Activated naive CD4-positive, alpha-beta T cell treated with anti-CD3 and anti-CD28 coated beads, Interleukin-2, amount 10 ng/mL, durations not matched to agents 7 days and 5 days (primary cell): ENCODE measurements at regions not wholly inside any gene's neighbourhood (a gene's known extent, or its start where the extent isn't known, plus 50 kb on each side); places are given as distances from the start of the nearest gene placed in this dataset.
"Not testable (repeated sequence)": the region's sequence is repeated elsewhere in the genome, so short reads cannot be mapped to it uniquely, and the experiment has no call there.

Experiments
- CTCF ChIA-PET: fragments of 350-600 bp; sonication (Branson Sonifier 250); formaldehyde crosslinking; loops from one replicate; lab custom pipeline; 2021; ENCODE audit warnings: antibody characterized with exemption; lab: Charles Lee
- DNase-seq: peaks from one replicate; pipeline ENCODE4 v3.0.0-alpha.2; 2020
- H3K27ac Mint-ChIP-seq: one replicate; pipeline ENCODE4 v1.8.0; 2021; ENCODE audit warnings: mild to moderate bottlenecking, moderate library complexity, mixed read lengths
- H3K27me3 Mint-ChIP-seq: one replicate; pipeline ENCODE4 v1.8.0; 2021; ENCODE audit warnings: mild to moderate bottlenecking, mixed read lengths
- H3K36me3 Mint-ChIP-seq: one replicate; pipeline ENCODE4 v1.8.0; 2021; ENCODE audit warnings: mixed read lengths
- H3K4me1 Mint-ChIP-seq: one replicate; pipeline ENCODE4 v1.8.0; 2021; ENCODE audit warnings: mixed read lengths
- H3K4me3 Mint-ChIP-seq: one replicate; pipeline ENCODE4 v1.8.0; 2021; ENCODE audit warnings: mild to moderate bottlenecking, moderate library complexity, mixed read lengths
- H3K9me3 Mint-ChIP-seq: one replicate; pipeline ENCODE4 v1.8.0; 2021; ENCODE audit warnings: mixed read lengths

- H3K27ac Mint-ChIP-seq, CTCF ChIA-PET, DNase-seq, H3K36me3 Mint-ChIP-seq, H3K4me3 Mint-ChIP-seq, H3K9me3 Mint-ChIP-seq, H3K27me3 Mint-ChIP-seq, H3K4me1 Mint-ChIP-seq: not testable (repeated sequence)
Observed at GRCh38 chr1:221051391-221051790, 172.1 kb downstream of the HLX start.

DNA sequence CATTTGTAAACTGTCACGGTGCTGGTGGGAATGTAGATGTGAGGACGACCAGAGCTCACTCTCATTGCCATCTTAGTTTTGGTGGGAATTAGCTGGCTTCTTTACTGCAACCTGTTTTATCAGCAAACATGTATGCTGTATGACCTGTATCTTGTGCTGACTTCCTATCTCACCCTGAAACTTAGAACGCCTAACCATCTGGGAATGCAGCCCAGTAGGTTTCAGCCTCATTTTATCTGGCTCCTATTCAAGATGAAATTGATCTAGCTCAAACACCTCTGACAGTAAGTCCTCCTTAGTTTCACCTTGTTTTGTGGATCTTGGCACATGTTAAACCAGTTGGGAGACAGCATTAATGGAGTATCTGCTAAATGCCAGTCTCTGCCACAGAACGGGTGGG lies 174.6 kb downstream of the HLX start:
- Mint-ChIP-seq H3K27ac (no peak overlapping the region), H3K4me1 (no peaks in the 10 kb centered on the region), H3K4me3 (no peak overlapping the region), H3K9me3 (peaks cover 3% of the 10 kb centered on the region), H3K27me3 (no peaks in the 10 kb centered on the region), H3K36me3 (no peaks in the 10 kb centered on the region)
- CTCF ChIA-PET = no interaction called here
- no peak for DNase-seq

- H3K27me3 Mint-ChIP-seq = no peaks in the 10 kb centered on the region
- no peak overlapping the region for H3K27ac Mint-ChIP-seq
- DNase-seq = no peak
- no peak overlapping the region for H3K4me3 Mint-ChIP-seq
- CTCF ChIA-PET = no interaction called here
- no peaks in the 10 kb centered on the region for H3K9me3 Mint-ChIP-seq
- H3K36me3 Mint-ChIP-seq = no peaks in the 10 kb centered on the region
- H3K4me1 Mint-ChIP-seq = no peaks in the 10 kb centered on the region
Observed at GRCh38 chr1:221059506-221059905, 180.3 kb downstream of the HLX start.

GRCh38 chr1:221063651-221064050 lies 184.4 kb downstream of the HLX start:
- no peaks in the 10 kb centered on the region for H3K27me3 Mint-ChIP-seq
- H3K9me3 Mint-ChIP-seq = no peaks in the 10 kb centered on the region
- DNase-seq = no peak
- CTCF ChIA-PET = no interaction called here
- H3K36me3 Mint-ChIP-seq = no peaks in the 10 kb centered on the region
- H3K4me3 Mint-ChIP-seq = no peak overlapping the region
- H3K4me1 Mint-ChIP-seq = no peaks in the 10 kb centered on the region
- no peak overlapping the region for H3K27ac Mint-ChIP-seq

DNA sequence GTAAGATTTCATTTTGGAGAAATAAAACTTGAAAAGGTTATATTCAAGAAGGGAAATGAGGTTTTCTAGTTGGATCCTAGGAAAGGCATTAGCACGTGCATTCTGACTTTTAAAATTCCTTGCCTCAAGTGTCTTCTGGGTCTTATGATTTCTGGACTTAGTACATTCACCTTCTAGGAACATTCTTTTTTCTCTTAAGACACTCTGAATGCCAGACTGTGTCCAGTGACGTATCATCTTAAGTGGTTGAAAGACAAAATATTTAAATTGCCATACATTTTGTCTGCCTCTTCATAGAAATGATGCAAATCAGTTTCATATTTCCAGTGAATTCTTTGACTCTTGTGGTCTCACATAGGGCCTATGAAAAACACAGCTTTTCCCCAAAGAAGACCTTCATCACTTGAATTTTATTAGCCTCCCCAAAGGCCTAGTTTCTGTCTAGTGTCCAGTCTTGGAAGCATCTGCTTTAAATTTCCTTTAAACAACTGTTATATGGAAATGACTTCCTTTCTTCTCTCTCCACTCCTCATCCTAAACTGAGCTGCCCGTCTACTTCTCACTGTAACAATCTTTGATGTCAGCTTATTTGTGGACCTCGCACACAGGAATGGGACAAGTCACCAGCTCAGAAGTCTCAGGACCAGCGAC lies 187.2 kb downstream of the HLX start:
- Mint-ChIP-seq H3K36me3 (no peaks in the 10 kb centered on the region), H3K27me3 (no peaks in the 10 kb centered on the region), H3K4me3 (no peak overlapping the region), H3K27ac (no peak overlapping the region), H3K9me3 (no peaks in the 10 kb centered on the region), H3K4me1 (no peaks in the 10 kb centered on the region)
- DNase-seq = no peak
- CTCF ChIA-PET = no interaction called here

- CTCF ChIA-PET = no interaction called here
- no peak overlapping the region for H3K27ac Mint-ChIP-seq
- no peaks in the 10 kb centered on the region for H3K27me3 Mint-ChIP-seq
- H3K9me3 Mint-ChIP-seq = no peaks in the 10 kb centered on the region
- H3K36me3 Mint-ChIP-seq = no peaks in the 10 kb centered on the region
- H3K4me1 Mint-ChIP-seq = no peaks in the 10 kb centered on the region
- H3K4me3 Mint-ChIP-seq = no peak overlapping the region
- DNase-seq = no peak
Observed at GRCh38 chr1:221067721-221068120, 188.5 kb downstream of the HLX start.

DNA sequence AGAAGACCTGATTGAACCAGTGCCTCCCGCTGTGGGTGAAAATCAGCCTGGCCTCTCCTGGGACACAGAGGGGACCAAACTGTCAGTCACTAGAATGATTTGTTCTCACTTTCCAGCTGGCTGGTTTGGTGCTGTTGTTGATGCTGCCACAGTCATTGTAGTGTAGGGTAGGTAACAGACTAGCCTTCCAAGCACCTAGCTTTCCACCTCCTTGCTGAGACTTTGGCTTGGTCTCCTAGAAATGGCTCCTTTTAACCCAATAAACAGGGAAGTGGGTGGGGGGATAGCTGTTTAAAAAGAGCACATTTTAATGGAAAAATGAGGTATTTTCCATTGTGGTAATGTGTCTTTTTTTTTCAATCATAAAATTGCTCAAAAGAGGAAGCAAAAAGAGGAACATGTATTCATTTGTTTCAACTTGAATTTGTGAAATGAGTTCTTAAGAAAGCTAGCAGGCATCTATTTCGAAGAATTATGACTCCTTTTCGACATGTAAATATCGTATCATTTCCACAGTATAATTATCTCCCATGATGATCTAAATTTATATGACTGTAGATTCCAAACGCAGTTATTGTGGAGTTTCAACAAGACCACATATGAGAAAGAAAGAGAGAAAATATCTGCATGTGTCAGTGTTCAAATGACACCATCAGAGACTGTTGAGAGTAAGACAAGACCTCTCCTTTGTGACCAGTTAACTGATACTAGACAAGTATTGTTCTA lies 190.1 kb downstream of the HLX start:
- no peak for DNase-seq
- H3K27ac Mint-ChIP-seq = no peak overlapping the region

GRCh38 chr1:221069986-221070385 lies 190.7 kb downstream of the HLX start:
- Mint-ChIP-seq H3K9me3 (no peaks in the 10 kb centered on the region), H3K27me3 (no peaks in the 10 kb centered on the region), H3K27ac (no peak overlapping the region), H3K36me3 (no peaks in the 10 kb centered on the region), H3K4me3 (no peak overlapping the region), H3K4me1 (no peaks in the 10 kb centered on the region)
- CTCF ChIA-PET = no interaction called here
- no peak for DNase-seq

More for the DNA sequence above, 190.1 kb downstream of the HLX start:
- Mint-ChIP-seq H3K36me3 (no peaks in the 10 kb centered on the region), H3K4me1 (no peaks in the 10 kb centered on the region), H3K4me3 (no peak overlapping the region), H3K27me3 (no peaks in the 10 kb centered on the region), H3K9me3 (no peaks in the 10 kb centered on the region)
- CTCF ChIA-PET = no interaction called here

GRCh38 chr1:221071777-221072176 lies 192.5 kb downstream of the HLX start:
- Mint-ChIP-seq H3K36me3 (no peaks in the 10 kb centered on the region), H3K4me1 (no peaks in the 10 kb centered on the region), H3K9me3 (no peaks in the 10 kb centered on the region), H3K27ac (no peak overlapping the region), H3K4me3 (no peak overlapping the region), H3K27me3 (no peaks in the 10 kb centered on the region)
- CTCF ChIA-PET = no interaction called here
- no peak for DNase-seq

DNA sequence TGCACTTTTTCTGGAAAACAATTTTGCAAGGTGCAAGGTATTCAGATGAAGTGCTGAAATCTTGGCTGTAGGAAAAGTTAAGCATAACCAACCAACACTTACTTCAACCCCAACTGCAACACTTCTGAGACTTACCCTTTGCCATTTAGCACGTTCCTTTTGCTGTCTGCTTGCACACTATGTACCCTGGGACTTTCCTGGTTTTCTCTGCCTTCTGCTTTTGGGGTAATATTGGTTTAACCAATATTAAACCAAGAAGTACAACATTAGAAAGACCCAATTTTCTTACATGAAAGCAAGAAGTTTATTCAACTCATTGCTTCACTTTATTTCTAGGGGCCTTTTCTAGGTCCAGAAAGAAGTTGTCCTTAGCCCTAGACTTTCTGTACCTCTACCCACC lies 193.0 kb downstream of the HLX start:
- CTCF ChIA-PET = no interaction called here
- no peaks in the 10 kb centered on the region for H3K9me3 Mint-ChIP-seq
- H3K27me3 Mint-ChIP-seq = no peaks in the 10 kb centered on the region
- H3K4me3 Mint-ChIP-seq = no peak overlapping the region
- H3K27ac Mint-ChIP-seq = no peak overlapping the region
- H3K4me1 Mint-ChIP-seq = no peaks in the 10 kb centered on the region
- DNase-seq = no peak
- no peaks in the 10 kb centered on the region for H3K36me3 Mint-ChIP-seq

- DNase-seq = no peak
- H3K4me1 Mint-ChIP-seq = no peaks in the 10 kb centered on the region
- H3K9me3 Mint-ChIP-seq = no peaks in the 10 kb centered on the region
- no peaks in the 10 kb centered on the region for H3K27me3 Mint-ChIP-seq
- no peak overlapping the region for H3K4me3 Mint-ChIP-seq
- H3K36me3 Mint-ChIP-seq = no peaks in the 10 kb centered on the region
- no peak overlapping the region for H3K27ac Mint-ChIP-seq
- CTCF ChIA-PET = no interaction called here
Observed at GRCh38 chr1:221074332-221074731, 195.1 kb downstream of the HLX start.

DNA sequence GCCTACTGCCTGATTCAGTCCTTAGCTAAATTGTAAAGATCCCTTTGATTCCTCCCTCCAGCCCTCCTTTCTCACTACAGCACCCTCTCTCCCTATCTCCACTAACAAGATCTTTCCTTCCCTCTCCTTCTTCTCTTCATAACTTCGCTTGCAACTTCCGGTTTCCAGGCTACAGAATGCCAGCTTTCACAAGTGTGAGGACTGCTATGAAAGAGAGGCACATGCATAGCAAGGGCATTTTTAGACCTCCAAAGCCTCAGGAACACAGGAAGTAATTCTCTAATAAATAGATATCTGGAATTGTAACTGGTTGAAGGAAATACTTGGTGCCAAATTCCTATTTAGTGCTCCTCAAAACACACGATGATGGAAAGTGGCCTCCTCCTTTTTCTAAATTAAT lies 196.7 kb downstream of the HLX start:
- DNase-seq = no peak
- Mint-ChIP-seq H3K4me1 (no peaks in the 10 kb centered on the region), H3K9me3 (no peaks in the 10 kb centered on the region), H3K27me3 (no peaks in the 10 kb centered on the region), H3K27ac (no peak overlapping the region), H3K4me3 (no peak overlapping the region), H3K36me3 (no peaks in the 10 kb centered on the region)
- CTCF ChIA-PET = no interaction called here

DNA sequence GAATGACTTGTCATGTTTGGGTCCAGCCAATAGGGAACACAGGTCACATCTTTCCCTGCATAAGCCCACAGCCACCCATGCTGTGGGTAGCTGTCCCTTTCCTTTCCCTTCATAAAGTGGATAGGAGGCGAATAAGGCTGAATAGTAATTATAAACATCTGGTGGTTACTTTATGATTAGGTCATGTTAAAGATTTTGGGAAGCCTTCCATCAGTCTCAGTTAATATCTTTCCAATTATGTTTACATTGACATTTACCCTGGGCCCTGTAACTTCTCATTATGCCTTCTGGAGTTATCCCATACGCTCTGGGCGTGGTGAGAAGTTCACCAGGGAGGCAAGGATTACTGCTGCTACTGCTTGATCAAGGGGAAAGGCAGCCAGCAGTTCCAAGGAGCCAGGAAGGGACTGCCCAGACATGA lies 197.2 kb downstream of the HLX start:
- Mint-ChIP-seq H3K27me3 (no peaks in the 10 kb centered on the region), H3K4me3 (no peak overlapping the region), H3K27ac (no peak overlapping the region), H3K36me3 (no peaks in the 10 kb centered on the region), H3K9me3 (no peaks in the 10 kb centered on the region), H3K4me1 (no peaks in the 10 kb centered on the region)
- no peak for DNase-seq
- CTCF ChIA-PET = no interaction called here

DNA sequence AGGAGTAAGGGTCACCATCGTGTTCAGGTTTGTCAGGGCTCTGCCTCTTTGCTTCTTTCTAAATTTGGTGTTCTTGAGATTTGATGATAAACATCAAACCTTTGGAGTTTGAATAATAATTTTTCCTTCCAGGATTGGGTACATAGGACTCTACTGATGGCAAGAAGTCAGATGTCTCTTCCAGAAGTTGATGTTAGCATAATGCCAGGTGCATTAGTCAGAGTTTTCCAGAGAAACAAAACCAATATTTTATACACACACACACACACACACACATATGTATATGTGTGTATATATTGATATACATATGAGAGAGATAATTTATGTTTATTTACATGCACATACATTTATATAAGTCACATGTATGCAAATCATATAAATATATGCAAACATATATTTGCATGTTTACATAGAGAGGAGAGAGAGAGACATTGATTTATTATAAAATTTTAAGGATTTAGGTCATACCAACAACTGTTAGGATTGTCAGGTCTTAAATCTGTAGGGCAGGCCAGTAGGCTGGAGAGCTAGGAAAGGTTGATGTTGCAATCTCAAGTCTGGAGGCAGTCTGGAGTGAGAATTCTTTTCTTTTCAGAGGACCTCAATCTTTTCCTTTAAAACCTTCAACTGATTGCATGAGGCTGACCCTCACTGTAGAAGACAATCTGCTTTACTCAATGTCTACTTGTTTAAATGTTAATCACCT lies 199.2 kb downstream of the HLX start:
- Mint-ChIP-seq H3K9me3 (no peaks in the 10 kb centered on the region), H3K4me1 (no peaks in the 10 kb centered on the region), H3K4me3 (no peak overlapping the region), H3K27ac (no peak overlapping the region), H3K36me3 (no peaks in the 10 kb centered on the region), H3K27me3 (no peaks in the 10 kb centered on the region)
- CTCF ChIA-PET = no interaction called here
- no peak for DNase-seq

- no peak for DNase-seq
- Mint-ChIP-seq H3K27ac (no peak overlapping the region), H3K4me1 (no peaks in the 10 kb centered on the region), H3K9me3 (no peaks in the 10 kb centered on the region), H3K36me3 (no peaks in the 10 kb centered on the region), H3K4me3 (no peak overlapping the region), H3K27me3 (no peaks in the 10 kb centered on the region)
- CTCF ChIA-PET = no interaction called here
Observed at GRCh38 chr1:221083902-221084301, 204.7 kb downstream of the HLX start.
